ENCODE measurements at regions not wholly inside any gene's neighbourhood (a gene's known extent, or its start where the extent isn't known, plus 50 kb on each side); places are given as distances from the start of the nearest gene placed in this dataset.

- no peak for DNase-seq
Measured at GRCh38 chr3:13266005-13266404, 154.1 kb downstream of the NUP210 start.

DNA sequence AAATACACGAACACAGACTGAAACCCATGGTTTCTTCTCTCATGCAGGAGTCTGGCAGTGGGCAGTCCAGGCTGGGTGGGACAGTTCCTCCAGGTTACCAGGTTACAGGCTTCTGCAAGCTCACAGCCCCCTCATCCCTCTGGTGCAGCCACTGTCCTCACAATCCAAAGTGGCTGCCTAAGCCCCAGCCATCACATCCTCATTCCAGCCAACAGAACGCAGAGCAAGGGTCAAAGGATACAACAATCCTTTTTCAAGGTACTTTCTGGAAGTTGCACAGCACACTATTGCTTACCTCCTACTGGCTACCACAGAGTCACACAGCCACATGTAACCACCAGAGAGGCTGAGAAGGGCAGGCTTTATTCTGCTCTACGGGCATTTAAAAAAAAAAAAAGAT is 154.6 kb downstream of the NUP210 start:
- DNase-seq: no peak

DNA sequence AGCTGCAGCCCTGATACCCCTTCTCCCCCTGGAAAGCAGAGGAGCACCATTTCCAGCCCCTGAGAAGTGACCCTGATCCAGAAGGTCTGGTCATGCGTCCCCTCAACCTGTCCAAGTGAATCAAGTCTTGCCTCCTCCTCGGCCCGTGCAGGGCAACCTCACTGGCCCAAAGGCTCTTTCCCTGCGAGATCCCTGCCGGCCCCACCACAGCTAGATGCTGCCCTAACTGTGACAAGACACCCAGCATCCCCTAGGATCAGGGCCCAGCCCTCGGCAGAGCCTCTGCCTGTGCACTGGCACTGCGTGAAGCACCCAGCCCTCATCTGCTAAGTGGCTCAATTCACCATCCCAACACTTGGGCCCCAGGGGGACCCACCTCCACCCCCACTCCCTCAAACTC is 155.1 kb downstream of the NUP210 start:
- DNase-seq: no peak

- no peak for DNase-seq
Measured at GRCh38 chr3:13264468-13264795, 155.7 kb downstream of the NUP210 start.

- no peak for DNase-seq
Measured at GRCh38 chr3:13263770-13264467, 156.2 kb downstream of the NUP210 start.

DNA sequence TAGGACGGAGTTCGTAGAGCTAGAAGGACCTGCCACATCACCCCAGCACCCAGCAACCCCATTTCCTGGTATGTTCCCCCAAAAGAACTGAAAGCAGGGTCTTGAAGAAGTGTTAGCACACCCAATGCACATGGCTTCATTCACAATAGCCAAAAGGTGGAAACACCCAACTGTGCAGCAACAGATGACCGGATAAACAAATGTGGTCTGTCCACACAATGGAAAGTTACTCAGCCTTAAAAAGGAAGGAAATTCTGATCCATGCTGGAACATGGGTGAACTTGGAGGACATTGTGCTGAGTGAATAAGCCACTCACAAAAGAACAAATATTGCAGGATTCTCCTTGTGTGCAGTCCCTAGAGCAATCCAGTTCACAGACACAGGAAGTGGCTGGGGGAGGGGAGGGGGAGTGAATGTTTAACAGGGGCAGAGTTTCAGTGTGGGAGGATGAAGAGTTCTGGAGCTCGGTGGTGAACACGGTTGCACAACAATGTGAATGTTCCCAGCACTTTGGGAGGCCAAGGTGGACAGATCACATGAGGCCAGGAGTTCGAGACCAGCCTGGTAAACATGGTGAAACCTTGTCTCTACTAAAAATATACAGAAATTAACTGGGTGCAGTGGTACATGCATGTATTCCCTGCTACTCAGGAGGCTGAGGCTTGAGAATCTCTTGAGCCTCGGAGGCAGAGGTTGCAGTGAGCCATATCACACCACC is 157.5 kb downstream of the NUP210 start:
- no peak for DNase-seq

DNA sequence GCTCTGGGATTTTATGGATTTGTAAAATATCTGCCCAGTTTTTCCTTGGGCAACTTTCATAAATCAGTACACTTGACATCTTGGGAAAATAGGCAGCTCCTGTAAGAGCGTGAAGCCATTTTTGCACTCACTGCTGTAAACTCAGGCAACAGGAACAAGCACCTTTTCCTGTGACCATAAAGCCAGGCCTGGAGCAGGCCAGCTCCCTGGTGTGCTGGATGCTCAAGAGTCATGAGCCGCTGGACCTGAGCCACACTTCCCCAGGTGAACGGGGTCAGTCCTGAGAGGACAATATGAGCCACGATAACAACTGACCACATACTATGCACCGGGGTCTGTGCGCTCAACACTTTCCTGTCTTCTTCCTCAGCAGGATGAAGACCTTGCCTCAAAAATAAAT is 158.2 kb downstream of the NUP210 start:
- no peak for DNase-seq

GRCh38 chr3:13261104-13261830 is 158.9 kb downstream of the NUP210 start:
- no peak for DNase-seq

GRCh38 chr3:13260259-13261103 is 159.6 kb downstream of the NUP210 start:
- no peak for DNase-seq

- no peak for DNase-seq
Measured at GRCh38 chr3:13259831-13260230, 160.3 kb downstream of the NUP210 start.

DNA sequence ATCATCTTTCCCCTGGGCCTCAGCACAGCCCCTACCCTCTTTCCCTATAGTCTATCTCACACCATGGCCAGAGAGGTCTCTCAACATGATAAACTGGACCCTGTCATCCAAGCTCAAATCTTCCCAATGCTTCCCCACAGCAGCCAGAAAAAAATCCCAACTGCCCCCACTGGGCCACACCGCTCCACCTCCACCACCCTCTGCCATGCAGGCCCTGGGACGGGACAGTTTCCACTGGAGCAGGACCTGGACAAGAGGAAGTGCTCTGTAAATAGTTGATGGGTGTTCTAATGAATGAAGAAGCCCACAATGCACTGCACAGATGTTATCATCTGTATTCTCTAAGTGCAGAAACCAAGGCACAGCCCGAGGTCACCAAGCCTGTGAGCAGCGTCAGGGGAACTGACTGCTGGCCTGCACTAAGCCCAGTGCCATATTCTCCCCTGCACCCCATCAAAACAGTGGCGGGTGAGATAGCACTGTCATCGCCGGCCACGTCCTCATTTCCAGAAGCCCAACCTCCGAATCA is 161.1 kb downstream of the NUP210 start:
- no peak for DNase-seq

GRCh38 chr3:13258280-13258679 is 161.8 kb downstream of the NUP210 start:
- DNase-seq: no peak

DNA sequence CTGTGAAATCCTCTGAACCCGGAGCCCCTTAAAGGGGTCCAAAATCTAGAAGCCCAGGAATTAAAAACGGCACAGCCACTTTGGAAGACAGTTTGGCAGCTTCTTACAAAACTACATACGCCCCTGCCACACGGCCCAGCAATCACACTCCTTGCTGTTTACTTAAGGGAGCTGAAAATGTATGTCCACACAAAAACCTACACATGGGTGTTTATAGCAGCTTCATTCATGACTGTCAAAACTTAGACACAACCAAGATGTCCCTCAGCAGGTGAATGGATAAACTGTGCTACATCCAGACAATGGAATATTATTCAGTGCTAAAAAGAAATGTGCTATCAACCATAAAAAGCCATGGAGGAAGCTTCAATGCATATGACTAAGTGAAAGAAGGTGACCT is 162.5 kb downstream of the NUP210 start:
- no peak for DNase-seq

GRCh38 chr3:13256845-13257244 is 163.3 kb downstream of the NUP210 start:
- DNase-seq: no peak

DNA sequence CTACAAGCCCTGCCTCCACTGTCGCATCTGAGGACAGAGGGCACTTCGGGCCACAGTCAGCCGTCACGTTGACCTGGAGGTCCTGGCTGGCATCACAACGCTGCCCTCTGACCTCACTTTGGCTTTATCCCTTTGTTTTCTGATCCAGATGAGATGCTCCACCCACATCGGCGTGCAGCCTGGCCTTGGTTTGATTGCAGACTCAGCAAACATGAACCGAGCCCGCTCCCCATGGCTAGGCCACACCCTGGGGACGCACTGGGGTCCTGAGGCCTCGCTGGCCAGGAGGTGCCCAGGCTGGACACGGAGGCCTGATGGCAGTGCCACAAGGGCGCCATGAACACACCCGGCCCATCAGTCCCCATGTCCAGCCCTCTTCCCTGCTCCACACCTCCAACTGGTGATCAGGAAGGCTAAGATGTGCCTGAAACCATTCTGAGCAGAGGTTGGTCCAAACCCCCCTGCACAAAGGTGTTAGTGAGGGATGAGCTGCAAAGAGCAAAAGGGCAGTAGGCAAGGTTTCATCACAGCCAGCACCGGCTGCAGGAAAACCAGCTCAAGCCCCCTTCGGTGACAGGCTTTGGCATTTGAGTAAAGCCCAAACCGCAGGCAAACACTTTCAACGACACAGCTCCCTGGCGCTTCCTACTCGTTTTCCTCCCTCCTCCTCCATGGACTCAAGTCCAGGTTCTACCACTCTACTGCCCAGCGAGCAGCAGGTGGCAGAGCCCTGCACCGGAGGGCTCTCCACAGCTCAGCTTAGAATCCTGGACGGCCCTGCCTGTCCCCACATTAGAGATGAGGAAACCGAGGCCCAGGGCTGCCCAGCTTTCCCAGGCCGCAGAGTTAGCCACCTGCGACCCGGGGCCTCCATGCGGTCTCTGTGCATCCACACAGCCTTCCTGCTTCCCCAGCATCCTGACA is 165.8 kb downstream of the NUP210 start:
- DNase-seq: no peak

- no peak for DNase-seq
Measured at GRCh38 chr3:13253208-13253937, 166.7 kb downstream of the NUP210 start.

DNA sequence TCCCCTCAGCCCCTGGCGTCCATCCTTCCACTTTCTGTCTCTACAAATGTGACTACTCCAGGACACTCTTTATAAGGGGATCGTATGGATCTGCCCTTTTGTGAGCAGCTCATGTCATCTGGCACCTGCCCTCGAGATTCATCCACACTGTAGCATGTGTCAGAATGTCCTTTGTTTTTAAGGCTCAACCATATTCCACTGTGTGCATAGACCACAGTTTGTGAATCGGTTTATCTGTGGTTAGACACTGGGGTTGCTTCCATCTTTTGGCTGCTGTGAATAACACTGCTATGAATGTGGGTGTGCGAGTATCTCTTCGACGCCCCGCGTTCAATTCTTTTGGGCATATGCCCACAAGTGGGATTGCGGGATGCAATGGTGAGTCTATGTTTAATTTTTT is 167.9 kb downstream of the NUP210 start:
- no peak for DNase-seq

DNA sequence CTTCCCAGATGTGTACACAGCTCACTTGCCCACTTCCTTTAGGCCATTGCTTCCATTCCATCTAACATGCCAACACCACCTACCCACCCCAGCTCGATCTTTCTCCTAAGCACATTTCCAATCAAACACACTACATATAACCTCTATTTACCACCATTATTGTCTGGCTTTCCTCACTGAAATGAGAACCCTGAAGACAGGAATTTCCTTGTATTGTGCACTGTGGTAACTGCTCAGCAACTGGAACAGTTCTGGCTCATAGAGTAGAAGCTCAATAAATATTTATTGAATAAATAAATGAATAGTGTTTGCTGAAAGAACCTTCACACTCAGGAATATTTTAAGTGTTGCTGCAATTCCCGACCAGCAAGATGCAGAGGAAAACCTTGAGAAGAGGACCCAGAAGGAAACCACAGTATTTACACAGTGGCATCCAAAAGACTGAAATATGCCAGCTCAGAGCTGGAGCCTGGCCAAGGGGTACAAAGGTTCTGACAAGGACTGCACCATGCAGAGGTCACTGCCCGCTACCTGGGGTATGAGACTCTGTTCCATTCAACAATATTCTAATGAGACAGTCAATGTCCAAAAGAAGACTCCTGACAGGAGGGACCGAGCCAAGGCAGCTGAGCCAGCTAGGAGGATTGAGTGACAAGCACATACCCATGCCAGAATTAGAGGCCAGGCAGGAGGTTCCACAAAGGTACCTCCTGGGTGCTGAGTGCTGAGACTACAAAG is 168.8 kb downstream of the NUP210 start:
- DNase-seq: no peak

DNA sequence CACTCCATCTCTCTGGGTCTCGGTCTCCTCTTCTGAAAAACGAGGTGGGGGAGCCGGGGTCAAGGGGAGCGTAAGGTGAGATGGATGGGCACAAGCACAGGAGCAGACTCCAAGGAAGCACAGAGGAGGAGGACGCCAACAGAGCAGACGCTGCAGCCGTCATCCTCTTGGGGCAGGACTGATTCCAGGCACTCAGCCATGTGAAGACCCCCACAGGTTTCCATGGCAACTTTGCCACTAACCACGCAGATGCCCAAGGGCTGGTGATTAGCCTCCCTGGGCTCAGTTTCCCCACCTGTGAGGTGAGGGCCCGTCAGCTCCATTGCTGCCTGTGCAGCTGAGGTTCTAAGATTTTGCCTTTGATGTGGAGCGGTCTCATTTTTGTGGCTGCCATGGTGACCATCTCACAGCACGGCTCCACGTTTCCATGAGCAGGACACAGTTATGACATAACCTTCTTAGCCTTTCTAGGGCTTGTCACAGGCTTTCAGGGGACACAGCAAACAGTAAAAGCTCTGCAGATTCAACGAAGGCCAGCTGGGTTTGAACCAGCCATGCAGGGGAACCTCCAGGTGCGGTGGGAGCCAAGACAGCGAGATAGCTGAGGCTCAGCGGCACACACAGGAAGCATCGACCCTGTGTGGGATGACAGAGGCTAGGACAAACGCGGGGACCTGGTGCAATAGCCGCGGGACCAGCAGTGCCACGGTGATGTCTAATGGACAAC is 170.3 kb downstream of the NUP210 start:
- DNase-seq: no peak

DNA sequence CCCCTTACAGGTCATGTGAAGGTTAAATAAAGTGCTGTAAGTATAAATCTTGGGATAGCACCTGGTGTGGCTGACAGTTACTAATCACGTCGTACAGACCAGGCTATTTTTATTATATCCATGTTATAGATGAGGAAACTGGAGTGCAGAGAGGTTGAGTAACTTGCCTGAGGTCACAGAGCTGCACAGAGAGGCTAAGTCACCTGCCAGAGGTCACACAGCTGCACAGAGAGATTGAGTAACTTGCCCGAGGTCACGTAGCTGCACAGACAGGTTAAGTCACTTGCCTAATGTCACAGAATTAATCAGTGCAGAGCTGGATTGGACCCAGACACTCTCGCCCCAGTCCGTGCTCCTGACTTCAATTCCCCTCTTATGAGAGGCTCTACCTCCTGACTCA is 171.5 kb downstream of the NUP210 start:
- DNase-seq: no peak

Data from DMS79 (cell line).